Upper lobe of left lung (tissue), 4 donors: ENCODE measurements at regions not wholly inside any gene's neighbourhood (a gene's known extent, or its start where the extent isn't known, plus 50 kb on each side); places are given as distances from the start of the nearest gene placed in this dataset.

Experiments used
- CTCF ChIP-seq, 6 experiments: fragments of 450-650 bp in 4 of 6; fragments of 200-600 bp in 2 of 6; sonication (generic) in 2 of 6; IDR thresholded peaks; one replicate each; pipeline ENCODE4 v1.5.1; 2016 to 2019; ENCODE audit warnings: antibody characterized with exemption in 6 of 6
- EP300 ChIP-seq, 4 donors: sonication (generic); formaldehyde crosslinking; IDR thresholded peaks; one replicate each; pipeline ENCODE4 v1.5.1; 2017; ENCODE audit warnings: antibody characterized with exemption in 4 of 4, control low read depth in 2 of 4
- POLR2A ChIP-seq, 4 donors: fragments of 450-650 bp; IDR thresholded peaks; one replicate each; pipeline ENCODE4 v1.5.1; 2016 to 2017; ENCODE audit warnings: antibody characterized with exemption in 4 of 4, mild to moderate bottlenecking in 2 of 4

GRCh38 chr20:50431066-50431450, 79.1 kb upstream of the PTPN1 start:
- TF ChIP-seq POLR2A (IDR thresholded peaks at IDR 0.05) (no peak), CTCF (IDR thresholded peaks at IDR 0.05) (no peak), EP300 (IDR thresholded peaks at IDR 0.05) (no peak)
